ENCODE measurements at regions not wholly inside any gene's neighbourhood (a gene's known extent, or its start where the extent isn't known, plus 50 kb on each side); places are given as distances from the start of the nearest gene placed in this dataset.
"Not testable (repeated sequence)": the region's sequence is repeated elsewhere in the genome, so short reads cannot be mapped to it uniquely, and the experiment has no call there.

GRCh38 chr2:236346366-236346765, 82.2 kb upstream of the ASB18 start:
- DNase-seq, result no peak

GRCh38 chr2:236348279-236348678, 84.1 kb upstream of the ASB18 start:
- no peak for DNase-seq

GRCh38 chr2:236348976-236349375, 84.8 kb upstream of the ASB18 start:
- no peak for DNase-seq

- DNase-seq, result no peak
Measured at GRCh38 chr2:236350426-236350825, 86.2 kb upstream of the ASB18 start.

- no peak for DNase-seq
Measured at GRCh38 chr2:236351966-236352525, 87.8 kb upstream of the ASB18 start.

GRCh38 chr2:236352761-236353593, 88.8 kb upstream of the ASB18 start:
- peak in 1 of 56 donors; percentile 49 for DNase-seq

GRCh38 chr2:236353594-236353942, 89.4 kb upstream of the ASB18 start:
- no peak for DNase-seq

GRCh38 chr2:236354056-236354940, 90.1 kb upstream of the ASB18 start:
- no peak for DNase-seq

- DNase-seq, result no peak
Measured at GRCh38 chr2:236354973-236355595, 90.9 kb upstream of the ASB18 start.

- DNase-seq, result no peak
Measured at GRCh38 chr2:236355911-236356310, 91.7 kb upstream of the ASB18 start.

GRCh38 chr2:236356321-236356720, 92.1 kb upstream of the ASB18 start:
- not testable (repeated sequence) for DNase-seq

- DNase-seq, result not testable (repeated sequence)
Measured at GRCh38 chr2:236358482-236358881, 94.3 kb upstream of the ASB18 start.

GRCh38 chr2:236359426-236360045, 95.3 kb upstream of the ASB18 start:
- no peak for DNase-seq

GRCh38 chr2:236360496-236360895, 96.3 kb upstream of the ASB18 start:
- peak in 2 of 56 donors; percentile 13 to 28 for DNase-seq

- no peak for DNase-seq
Measured at GRCh38 chr2:236363711-236364277, 99.6 kb upstream of the ASB18 start.

GRCh38 chr2:236365258-236366048, 101.2 kb upstream of the ASB18 start:
- DNase-seq, result no peak

GRCh38 chr2:236366049-236366387, 101.8 kb upstream of the ASB18 start:
- no peak for DNase-seq

- DNase-seq, result no peak
Measured at GRCh38 chr2:236366397-236366796, 102.2 kb upstream of the ASB18 start.

GRCh38 chr2:236367506-236368289, 103.5 kb upstream of the ASB18 start:
- DNase-seq, result no peak

Data from nucleus accumbens (tissue), 56 donors.